Ishikawa (cell line): ENCODE measurements at regions not wholly inside any gene's neighbourhood (a gene's known extent, or its start where the extent isn't known, plus 50 kb on each side); places are given as distances from the start of the nearest gene placed in this dataset.

Source experiments
- CEBPB ChIP-seq: IDR thresholded peaks from 2 replicates; pipeline ENCODE4 v1.6.1; 2012
- CREB1 ChIP-seq: IDR thresholded peaks from 2 replicates; pipeline ENCODE4 v1.6.1; 2012; ENCODE audit warnings: low read depth
- EGR1 ChIP-seq: IDR thresholded peaks from 2 replicates; pipeline ENCODE4 v1.6.1; 2012
- EP300 ChIP-seq: IDR thresholded peaks from 2 replicates; pipeline ENCODE4 v1.6.1; 2012; ENCODE audit warnings: borderline replicate concordance
- FOXM1 ChIP-seq: IDR thresholded peaks from 2 replicates; pipeline ENCODE4 v1.6.1; 2012; ENCODE audit warnings: low read depth, borderline replicate concordance
- MAX ChIP-seq: IDR thresholded peaks from 2 replicates; pipeline ENCODE4 v1.6.1; 2012
- NFIC ChIP-seq: IDR thresholded peaks from 2 replicates; pipeline ENCODE4 v1.6.1; 2012
- RAD21 ChIP-seq: IDR thresholded peaks from 2 replicates; pipeline ENCODE4 v1.6.1; 2012; ENCODE audit warnings: low read depth
- REST ChIP-seq: IDR thresholded peaks from 2 replicates; pipeline ENCODE4 v1.6.1; 2012; ENCODE audit warnings: low read depth, mild to moderate bottlenecking
- TAF1 ChIP-seq: IDR thresholded peaks from 2 replicates; pipeline ENCODE4 v1.6.1; 2012; ENCODE audit warnings: low read depth, mild to moderate bottlenecking
- TCF12 ChIP-seq: IDR thresholded peaks from 2 replicates; pipeline ENCODE4 v1.6.1; 2012; ENCODE audit warnings: low read depth
- TEAD4 ChIP-seq: IDR thresholded peaks from 2 replicates; pipeline ENCODE4 v1.6.1; 2012
- USF1 ChIP-seq: IDR thresholded peaks from 2 replicates; pipeline ENCODE4 v1.6.1; 2012
- YY1 ChIP-seq: IDR thresholded peaks from 2 replicates; pipeline ENCODE4 v1.6.1; 2012; ENCODE audit warnings: low read depth
- ZBTB7A ChIP-seq: IDR thresholded peaks from 2 replicates; pipeline ENCODE4 v1.6.1; 2012; ENCODE audit warnings: low read depth

GRCh38 chr2:215548714-215549113 lies 112.8 kb upstream of the FN1 start:
- no peak for TF ChIP-seq EP300
- TF ChIP-seq YY1 = no peak
- TF ChIP-seq CREB1 = no peak
- TF ChIP-seq ZBTB7A = no peak
- TF ChIP-seq TEAD4 = no peak
- TF ChIP-seq NFIC = no peak
- TF ChIP-seq FOXM1 = no peak
- no peak for TF ChIP-seq TCF12
- no peak for TF ChIP-seq CEBPB
- no peak for TF ChIP-seq USF1
- TF ChIP-seq RAD21 = no peak
- TF ChIP-seq REST = no peak
- TF ChIP-seq TAF1 = no peak
- no peak for TF ChIP-seq MAX
- no peak for TF ChIP-seq EGR1

- TF ChIP-seq NFIC = no peak
- TF ChIP-seq RAD21 = no peak
- no peak for TF ChIP-seq ZBTB7A
- no peak for TF ChIP-seq EP300
- TF ChIP-seq EGR1 = no peak
- no peak for TF ChIP-seq CEBPB
- TF ChIP-seq CREB1 = no peak
- TF ChIP-seq TAF1 = no peak
- TF ChIP-seq USF1 = no peak
- no peak for TF ChIP-seq TEAD4
- no peak for TF ChIP-seq FOXM1
- TF ChIP-seq REST = no peak
- no peak for TF ChIP-seq MAX
- no peak for TF ChIP-seq TCF12
- no peak for TF ChIP-seq YY1
Measured at GRCh38 chr2:215542690-215543089, 106.8 kb upstream of the FN1 start.

GRCh38 chr2:215540658-215541057 lies 104.8 kb upstream of the FN1 start:
- peak; percentile 59 for TF ChIP-seq FOXM1
- peak; percentile 62; the same call in 1 of the 2 replicates for TF ChIP-seq EP300
- no peak for TF ChIP-seq TAF1
- TF ChIP-seq REST = no peak
- TF ChIP-seq ZBTB7A = no peak
- peak; percentile 87 for TF ChIP-seq NFIC
- no peak for TF ChIP-seq EGR1
- TF ChIP-seq CREB1 = no peak
- TF ChIP-seq CEBPB = 0 out of 2 replicates have a peak, but pooled peaks have one; percentile 34
- no peak for TF ChIP-seq MAX
- TF ChIP-seq TEAD4 = no peak
- no peak for TF ChIP-seq USF1

- TF ChIP-seq RAD21 (no peak), ZBTB7A (no peak), NFIC (no peak)
Measured at GRCh38 chr2:215537611-215538010, 101.7 kb upstream of the FN1 start.
